ENCODE measurements at regions not wholly inside any gene's neighbourhood (a gene's known extent, or its start where the extent isn't known, plus 50 kb on each side); places are given as distances from the start of the nearest gene placed in this dataset.
"Not testable (repeated sequence)": the region's sequence is repeated elsewhere in the genome, so short reads cannot be mapped to it uniquely, and the experiment has no call there.

- no peak for DNase-seq (ENCODE audit: low read depth in 2 of 2)
Measured at GRCh38 chr5:108451269-108451668, 69.4 kb upstream of the FBXL17 start.

- not testable (repeated sequence) for DNase-seq (ENCODE audit: low read depth in 2 of 2)
Measured at GRCh38 chr5:108444130-108444529, 62.2 kb upstream of the FBXL17 start.

- not testable (repeated sequence) for DNase-seq (ENCODE audit: low read depth in 2 of 2)
Measured at GRCh38 chr5:108442063-108442651, 60.3 kb upstream of the FBXL17 start.

GRCh38 chr5:108437425-108437824 lies 55.5 kb upstream of the FBXL17 start:
- DNase-seq (ENCODE audit: low read depth in 2 of 2): no peak

GRCh38 chr5:108436696-108437095 lies 54.8 kb upstream of the FBXL17 start:
- DNase-seq (ENCODE audit: low read depth in 2 of 2): no peak

GRCh38 chr5:108433600-108433999 lies 51.7 kb upstream of the FBXL17 start:
- no peak for DNase-seq (ENCODE audit: low read depth in 2 of 2)

GRCh38 chr5:108432024-108432423 lies 50.1 kb upstream of the FBXL17 start:
- DNase-seq (ENCODE audit: low read depth in 2 of 2): no peak

Measured in stimulated activated CD4-positive, alpha-beta T cell treated with anti-CD3 and anti-CD28 coated beads, Interleukin-4, amount 100 ng/mL, for 48 hours (primary cell).